ENCODE measurements at regions not wholly inside any gene's neighbourhood (a gene's known extent, or its start where the extent isn't known, plus 50 kb on each side); places are given as distances from the start of the nearest gene placed in this dataset.
A peak's percentile ranks its signal among the peaks of the same experiment; 100 is the strongest.
"Not testable (repeated sequence)": the region's sequence is repeated elsewhere in the genome, so short reads cannot be mapped to it uniquely, and the experiment has no call there.

- FAIRE-seq; H3K9me3 ChIP-seq (replicated peaks; ENCODE audit: control insufficient read depth, insufficient read depth, low read depth, low read length); H3K4me2 ChIP-seq (ENCODE audit: insufficient read depth, low read length); H3K4me1 ChIP-seq (replicated peaks in 1 of 2; ENCODE audit: control insufficient read depth in 2 of 2, insufficient read depth in 2 of 2, low read length in 2 of 2); DNase-seq (ENCODE audit: extremely low read depth in 1 of 4, low spot score in 3 of 4); H3K9me1 ChIP-seq (ENCODE audit: control insufficient read depth, insufficient read depth, low read length); CTCF ChIA-PET (ENCODE audit: low intra/inter-chr PET ratio); H3K4me3 ChIP-seq; H3K9ac ChIP-seq (ENCODE audit: insufficient read depth in 1 of 2, low read depth in 2 of 2, low read length in 2 of 2); H4K20me1 ChIP-seq (replicated peaks; ENCODE audit: control insufficient read depth, insufficient read depth, low read length); H3K36me3 ChIP-seq (ENCODE audit: control insufficient read depth, insufficient read depth, low read length); H2AFZ ChIP-seq (ENCODE audit: low read depth, low read length); ATAC-seq; intact Hi-C loops (cut with micrococcal nuclease); H3K79me2 ChIP-seq (ENCODE audit: control insufficient read depth, insufficient read depth, low read length); H3K27ac ChIP-seq (ENCODE audit: extremely low read depth, low read depth, low read length); H3K27me3 ChIP-seq (ENCODE audit: control insufficient read depth in 2 of 2, insufficient read depth in 2 of 2, low read length in 2 of 2); BruUV-seq (replicated peaks); in situ Hi-C loops (cut with MboI): not testable (repeated sequence)
- POLR2A ChIA-PET, result interaction anchor here (1.2 kb wide), 1 partner anchor 13 kb away, joined by 3 read pairs; no protein-coding TSS in a partner anchor
- 0% methylated on average over 1 of the region's 1 CpG for WGBS (ENCODE audit: insufficient coverage, low coverage, missing lambda C conversion rate)
- peak; percentile 74 for TF ChIP-seq ZNF507 (tag; conservative IDR thresholded peaks at IDR 0.05)
Observed at GRCh38 chr10:22091260-22091659, 87.7 kb upstream of the DNAJC1 start.

- DNase-seq (ENCODE audit: extremely low read depth in 1 of 4, low spot score in 3 of 4) (peak in 1 of 4 experiments; percentile 2), ATAC-seq (peak; percentile 29; the same call in 1 of the 3 replicates), FAIRE-seq (no peak)
- peak overlapping the region; percentile 43; the same call in 1 of the 2 replicates for H3K4me2 ChIP-seq (ENCODE audit: insufficient read depth, low read length)
- H2AFZ ChIP-seq (ENCODE audit: low read depth, low read length), result peak overlapping the region; percentile 87
- in situ Hi-C loops (cut with MboI) (no loop called here), intact Hi-C loops (cut with micrococcal nuclease) (no loop called here)
- H3K9me3 ChIP-seq (replicated peaks; ENCODE audit: control insufficient read depth, insufficient read depth, low read depth, low read length), result no peaks in the 10 kb centered on the region
- POLR2A ChIA-PET, result interaction anchor here (1.1 kb wide), 1 partner anchor 17 kb away, joined by 4 read pairs; no protein-coding TSS in a partner anchor
- CTCF ChIA-PET (ENCODE audit: low intra/inter-chr PET ratio), result no interaction called here
- no peaks in the 10 kb centered on the region for H3K27me3 ChIP-seq (ENCODE audit: control insufficient read depth in 2 of 2, insufficient read depth in 2 of 2, low read length in 2 of 2)
- no peak overlapping the region for H3K4me3 ChIP-seq
- H3K9ac ChIP-seq (ENCODE audit: insufficient read depth in 1 of 2, low read depth in 2 of 2, low read length in 2 of 2), result 0 out of 4 replicates have a peak overlapping the region, but pooled peaks of 1 of the 2 experiments have one; percentile 18
- H4K20me1 ChIP-seq (replicated peaks; ENCODE audit: control insufficient read depth, insufficient read depth, low read length), result no peaks in the 10 kb centered on the region
- peaks cover 0 to 9% of the 10 kb centered on the region in 2 experiments; a peak in 3 of 5 replicates for H3K4me1 ChIP-seq (replicated peaks in 1 of 2; ENCODE audit: control insufficient read depth in 2 of 2, insufficient read depth in 2 of 2, low read length in 2 of 2)
- no peaks in the 10 kb centered on the region for H3K9me1 ChIP-seq (ENCODE audit: control insufficient read depth, insufficient read depth, low read length)
- peak overlapping the region; percentile 54; the same call in 1 of the 3 replicates for H3K27ac ChIP-seq (ENCODE audit: extremely low read depth, low read depth, low read length)
- H3K79me2 ChIP-seq (ENCODE audit: control insufficient read depth, insufficient read depth, low read length), result no peaks in the 10 kb centered on the region
- 0% methylated on average over 2 of the region's 2 CpGs for WGBS (ENCODE audit: insufficient coverage, low coverage, missing lambda C conversion rate)
- no peaks in the 10 kb centered on the region for H3K36me3 ChIP-seq (ENCODE audit: control insufficient read depth, insufficient read depth, low read length)
- BruUV-seq (replicated peaks), result no TSS peak
- no peak for TF ChIP-seq RB1 (IDR thresholded peaks at IDR 0.05; ENCODE audit: low read depth)
- TF ChIP-seq NFRKB (IDR thresholded peaks at IDR 0.05; ENCODE audit: low read depth), result 0 out of 2 replicates have a peak, but pooled peaks have one; percentile 9
- TF ChIP-seq ZKSCAN1 (IDR thresholded peaks at IDR 0.05; ENCODE audit: low read depth, low read length), result no peak
- no peak for TF ChIP-seq ZNF592 (IDR thresholded peaks at IDR 0.05)
- TF ChIP-seq ZNF778 (CRISPR knock-in tag; IDR thresholded peaks at IDR 0.05), result no peak
- no peak for TF ChIP-seq YY1 (IDR thresholded peaks at IDR 0.05; ENCODE audit: borderline replicate concordance in 1 of 3, control insufficient read depth in 1 of 3, extremely low read depth in 1 of 3, insufficient read depth in 3 of 3, insufficient read length in 1 of 3, insufficient replicate concordance in 2 of 3, low read depth in 1 of 3, low read length in 2 of 3)
- no peak for TF ChIP-seq POLR3G (IDR thresholded peaks at IDR 0.05; ENCODE audit: extremely low read depth, insufficient read length, insufficient replicate concordance)
- no peak for TF ChIP-seq ZNF274 (IDR thresholded peaks at IDR 0.05; ENCODE audit: borderline replicate concordance, low read depth, low read length)
- TF ChIP-seq TEAD4 (IDR thresholded peaks at IDR 0.05; ENCODE audit: low read length), result no peak
- no peak for TF ChIP-seq TEAD4 (CRISPR knock-in tag; IDR thresholded peaks at IDR 0.05; ENCODE audit: borderline replicate concordance)
- no peak for TF ChIP-seq TRIM28 (IDR thresholded peaks at IDR 0.05)
- no peak for TF ChIP-seq CREM (IDR thresholded peaks at IDR 0.05; ENCODE audit: low read depth)
Observed at GRCh38 chr10:22087402-22087738, 83.8 kb upstream of the DNAJC1 start.
